CD4-positive, alpha-beta T cell (primary cell): ENCODE measurements at regions not wholly inside any gene's neighbourhood (a gene's known extent, or its start where the extent isn't known, plus 50 kb on each side); places are given as distances from the start of the nearest gene placed in this dataset.
A peak's percentile ranks its signal among the peaks of the same experiment; 100 is the strongest.

Experiments used
- ATAC-seq: fragments of 200-7000 bp; cut with Tn5 transposase; one replicate; pipeline ENCODE4 v1.10.0; 2022; ENCODE audit warnings: mild to moderate bottlenecking; ENCODE audit not compliant: poor library complexity
- CTCF ChIA-PET: fragments of 350-600 bp; sonication (Branson Sonifier 250); formaldehyde crosslinking; loops from one replicate; lab custom pipeline; 2021; ENCODE audit warnings: antibody characterized with exemption, inconsistent platforms; lab: Charles Lee
- POLR2A ChIA-PET: fragments of 350-600 bp; sonication (Branson Sonifier 250); formaldehyde crosslinking; loops from one replicate; lab custom pipeline; 2021; ENCODE audit warnings: antibody characterized with exemption, inconsistent platforms; lab: Charles Lee
- DNase-seq, 14 experiments: peaks; one replicate each; pipeline ENCODE4 v3.0.0-alpha.2; 2013 to 2020; ENCODE audit warnings: mixed read lengths in 2 of 14
- H3K27ac ChIP-seq, 2 donors: one replicate each; pipeline versions ENCODE4 v1.5.1 to v1.7.0; 2013; ENCODE audit warnings: low read length in 2 of 2, low read depth in 1 of 2, mild to moderate bottlenecking in 1 of 2
- H3K27me3 ChIP-seq, 2 experiments: 1 replicate in 1 of 2; 2 replicates in 1 of 2; pipeline versions ENCODE4 v1.6.1 to v1.7.0; 2013; ENCODE audit warnings: low read length in 2 of 2, control low read depth in 1 of 2, mild to moderate bottlenecking in 1 of 2, moderate library complexity in 1 of 2; ENCODE audit not compliant: insufficient read depth in 2 of 2, control insufficient read depth in 1 of 2
- H3K36me3 ChIP-seq: one replicate; pipeline ENCODE4 v1.6.1; 2013; ENCODE audit warnings: low read length, control low read depth; ENCODE audit not compliant: insufficient read depth
- H3K4me1 ChIP-seq: one replicate; pipeline ENCODE4 v1.6.1; 2013; ENCODE audit warnings: low read length, control low read depth; ENCODE audit not compliant: insufficient read depth
- H3K4me3 ChIP-seq: one replicate; pipeline ENCODE4 v1.5.1; 2013; ENCODE audit warnings: mild to moderate bottlenecking, low read length, moderate library complexity
- H3K9me3 ChIP-seq, 2 experiments: 1 replicate in 1 of 2; 2 replicates in 1 of 2; pipeline versions ENCODE4 v1.6.1 to v1.7.0; 2013; ENCODE audit warnings: low read length in 2 of 2, mild to moderate bottlenecking in 2 of 2, control low read depth in 1 of 2, moderate library complexity in 1 of 2; ENCODE audit not compliant: control insufficient read depth in 1 of 2, insufficient read depth in 1 of 2
- H3K27ac Mint-ChIP-seq: one replicate; pipeline ENCODE4 v1.8.0; 2020; ENCODE audit warnings: mixed read lengths
- H3K27me3 Mint-ChIP-seq: one replicate; pipeline ENCODE4 v1.8.0; 2021; ENCODE audit warnings: mixed read lengths
- H3K36me3 Mint-ChIP-seq: one replicate; pipeline ENCODE4 v1.8.0; 2021; ENCODE audit warnings: low read depth, mixed read lengths
- H3K4me1 Mint-ChIP-seq: one replicate; pipeline ENCODE4 v1.8.0; 2021; ENCODE audit warnings: low read depth, mixed read lengths
- H3K4me3 Mint-ChIP-seq: one replicate; pipeline ENCODE4 v1.8.0; 2020; ENCODE audit warnings: mild to moderate bottlenecking, mixed read lengths
- H3K9me3 Mint-ChIP-seq: one replicate; pipeline ENCODE4 v1.8.0; 2020; ENCODE audit warnings: mixed read lengths
- intact Hi-C, 2 experiments: fragments of 100-400 bp; cut with DNase I in 1 of 2; cut with micrococcal nuclease in 1 of 2; formaldehyde crosslinking; loops; one replicate each; pipeline versions ENCODE4 v1.15.1 to v1.9.0; 2023 to 2025; cut with DNase I, micrococcal nuclease
- TF ChIP-seq, protein P1 (sequence below): fragments of 200-600 bp; IDR thresholded peaks from one replicate; pipeline ENCODE4 v1.8.0; 2022; ENCODE audit warnings: antibody characterized with exemption, mild to moderate bottlenecking

DNA sequence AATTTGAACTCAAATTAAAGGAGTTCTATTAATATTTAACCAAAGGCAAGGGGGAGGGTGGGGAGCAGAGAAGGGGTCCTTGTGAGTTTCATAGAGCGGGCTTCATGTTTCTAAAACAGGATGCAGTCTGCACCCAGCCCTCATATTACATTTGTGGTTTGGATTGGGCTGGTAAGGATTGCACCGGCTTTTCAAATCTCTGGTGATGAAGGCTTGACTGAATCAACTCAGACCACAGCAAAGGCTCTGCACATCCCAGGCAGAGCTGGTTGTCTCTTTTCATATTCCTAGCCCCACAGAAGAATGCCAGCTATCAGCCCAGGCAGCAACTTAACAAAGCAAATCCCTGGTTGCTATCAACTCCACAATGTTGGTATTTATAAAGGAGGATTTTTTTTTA, 1221.4 kb downstream of the VRK1 start:
- H3K27me3 ChIP-seq = no peaks in the 10 kb centered on the region
- H3K9me3 ChIP-seq = no peaks in the 10 kb centered on the region
- H3K9me3 Mint-ChIP-seq = no peaks in the 10 kb centered on the region
- TF ChIP-seq, protein P1, sequence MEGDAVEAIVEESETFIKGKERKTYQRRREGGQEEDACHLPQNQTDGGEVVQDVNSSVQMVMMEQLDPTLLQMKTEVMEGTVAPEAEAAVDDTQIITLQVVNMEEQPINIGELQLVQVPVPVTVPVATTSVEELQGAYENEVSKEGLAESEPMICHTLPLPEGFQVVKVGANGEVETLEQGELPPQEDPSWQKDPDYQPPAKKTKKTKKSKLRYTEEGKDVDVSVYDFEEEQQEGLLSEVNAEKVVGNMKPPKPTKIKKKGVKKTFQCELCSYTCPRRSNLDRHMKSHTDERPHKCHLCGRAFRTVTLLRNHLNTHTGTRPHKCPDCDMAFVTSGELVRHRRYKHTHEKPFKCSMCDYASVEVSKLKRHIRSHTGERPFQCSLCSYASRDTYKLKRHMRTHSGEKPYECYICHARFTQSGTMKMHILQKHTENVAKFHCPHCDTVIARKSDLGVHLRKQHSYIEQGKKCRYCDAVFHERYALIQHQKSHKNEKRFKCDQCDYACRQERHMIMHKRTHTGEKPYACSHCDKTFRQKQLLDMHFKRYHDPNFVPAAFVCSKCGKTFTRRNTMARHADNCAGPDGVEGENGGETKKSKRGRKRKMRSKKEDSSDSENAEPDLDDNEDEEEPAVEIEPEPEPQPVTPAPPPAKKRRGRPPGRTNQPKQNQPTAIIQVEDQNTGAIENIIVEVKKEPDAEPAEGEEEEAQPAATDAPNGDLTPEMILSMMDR = no peak
- no peaks in the 10 kb centered on the region for H3K27me3 Mint-ChIP-seq
- peak; percentile 91 for ATAC-seq
- H3K4me1 ChIP-seq = peaks cover 53% of the 10 kb centered on the region
- H3K4me1 Mint-ChIP-seq = peaks cover 75% of the 10 kb centered on the region
- H3K27ac Mint-ChIP-seq = peak overlapping the region; percentile 42
- H3K4me3 Mint-ChIP-seq = peak overlapping the region; percentile 32
- H3K36me3 ChIP-seq = no peaks in the 10 kb centered on the region
- H3K4me3 ChIP-seq = no peak overlapping the region
- ChIA-PET POLR2A (interaction anchor here (1.0 to 4.3 kb wide), 5 partner anchors 10 to 118 kb away, joined by 3 to 23 read pairs (median 9); no protein-coding TSS in a partner anchor), CTCF (interaction anchor here (2.6 kb wide), 1 partner anchor 40 kb away, joined by 10 read pairs; no protein-coding TSS in a partner anchor)
- intact Hi-C loops = loop anchor here in 1 of 2 experiments (2.0 to 5.0 kb wide), 2 partner anchors 24 to 41 kb away; no protein-coding TSS in a partner anchor
- H3K36me3 Mint-ChIP-seq = no peaks in the 10 kb centered on the region
- DNase-seq = peak in 11 of 14 experiments; percentile 17 to 71 (median 37)
- H3K27ac ChIP-seq = no peak overlapping the region

DNA sequence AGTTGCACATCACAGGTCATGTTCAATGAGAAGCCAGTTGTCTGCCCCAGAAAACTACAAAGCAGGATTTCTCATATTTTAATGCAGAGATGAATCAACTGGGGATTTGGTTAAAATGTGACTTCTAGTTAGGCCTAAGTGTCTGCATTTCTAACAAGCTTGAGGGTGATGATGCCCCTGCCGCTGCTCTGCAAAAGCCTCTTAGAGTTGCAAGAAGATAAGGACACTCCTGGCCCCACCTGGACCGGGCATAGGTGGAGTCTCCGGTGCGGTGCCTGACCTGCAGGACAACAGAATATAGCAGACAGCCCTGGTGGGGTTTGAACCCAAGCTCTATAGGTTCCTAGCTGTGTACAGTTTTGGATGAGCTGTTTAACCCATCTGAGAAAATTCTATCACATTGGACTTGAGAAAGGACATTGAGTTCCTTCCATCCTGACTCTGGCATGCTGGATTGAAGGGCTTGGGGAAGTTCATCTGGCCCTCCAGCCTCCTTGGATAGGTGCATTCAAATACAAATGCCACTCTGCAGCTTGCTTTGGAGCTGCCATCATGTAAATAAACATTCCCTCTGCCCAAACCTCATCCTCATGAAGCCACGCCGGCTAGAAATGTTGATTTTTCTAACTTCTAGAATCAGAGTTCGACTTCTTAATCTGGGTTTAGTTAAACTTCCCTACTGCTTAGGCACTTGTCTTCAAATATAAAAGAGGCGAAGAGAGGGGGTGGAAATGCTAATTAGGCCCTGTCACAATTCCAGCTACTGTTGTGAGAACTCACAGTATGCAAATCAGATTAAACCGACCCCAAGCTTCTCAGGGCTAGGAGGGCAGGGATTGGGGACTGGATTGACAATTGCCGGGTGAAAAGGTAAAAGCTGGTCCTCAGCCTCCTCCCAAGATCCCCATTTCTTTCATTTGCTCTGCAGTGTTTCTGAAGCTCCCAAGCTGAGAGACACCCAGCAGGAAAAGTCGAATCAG, 1225.6 kb downstream of the VRK1 start:
- H3K9me3 ChIP-seq = no peaks in the 10 kb centered on the region
- no peaks in the 10 kb centered on the region for H3K27me3 Mint-ChIP-seq
- CTCF ChIA-PET = no interaction called here
- H3K27me3 ChIP-seq = no peaks in the 10 kb centered on the region
- no peak overlapping the region for H3K4me3 ChIP-seq
- intact Hi-C loops = no loop called here
- POLR2A ChIA-PET = interaction anchor here (0.6 to 1.8 kb wide), 4 partner anchors 9 to 122 kb away, joined by 3 to 4 read pairs (median 3); no protein-coding TSS in a partner anchor
- H3K36me3 Mint-ChIP-seq = no peaks in the 10 kb centered on the region
- no peak overlapping the region for H3K27ac Mint-ChIP-seq
- H3K4me3 Mint-ChIP-seq = no peak overlapping the region
- peaks cover 35% of the 10 kb centered on the region for H3K4me1 Mint-ChIP-seq
- TF ChIP-seq, protein P1 = no peak
- peaks cover 22% of the 10 kb centered on the region for H3K4me1 ChIP-seq
- no peak overlapping the region for H3K27ac ChIP-seq
- ATAC-seq (no peak), DNase-seq (no peak)
- peaks cover 3% of the 10 kb centered on the region for H3K9me3 Mint-ChIP-seq
- H3K36me3 ChIP-seq = no peaks in the 10 kb centered on the region

DNA sequence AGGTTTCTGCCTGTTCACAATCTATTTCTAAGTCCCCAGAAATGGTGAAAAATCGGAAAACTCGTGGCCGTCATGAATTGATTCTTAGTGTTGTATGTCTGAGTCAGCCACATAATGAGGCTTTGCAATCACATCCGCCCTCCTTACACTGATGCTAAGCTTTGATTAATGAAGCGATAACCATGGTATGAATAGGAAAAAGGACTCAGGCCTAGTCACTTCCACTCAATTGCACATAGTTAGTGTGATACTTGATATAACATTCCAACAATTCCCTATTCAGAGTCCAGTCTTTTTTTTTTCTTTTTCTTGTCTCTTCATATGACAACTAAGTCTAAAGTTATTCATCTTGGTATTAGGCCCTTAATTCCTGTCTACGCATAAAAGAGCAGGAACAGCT, 1231.0 kb downstream of the VRK1 start:
- Histone ChIP-seq H3K27ac (no peak overlapping the region), H3K4me3 (no peak overlapping the region), H3K27me3 (no peaks in the 10 kb centered on the region), H3K9me3 (no peaks in the 10 kb centered on the region), H3K36me3 (no peaks in the 10 kb centered on the region), H3K4me1 (no peaks in the 10 kb centered on the region)
- DNase-seq (no peak), ATAC-seq (no peak)
- H3K4me3 Mint-ChIP-seq = no peak overlapping the region
- H3K4me1 Mint-ChIP-seq = no peaks in the 10 kb centered on the region
- no peaks in the 10 kb centered on the region for H3K27me3 Mint-ChIP-seq
- intact Hi-C loops = no loop called here
- no peak overlapping the region for H3K27ac Mint-ChIP-seq
- H3K9me3 Mint-ChIP-seq = peaks cover 7% of the 10 kb centered on the region
- CTCF ChIA-PET = no interaction called here
- POLR2A ChIA-PET = no interaction called here
- TF ChIP-seq, protein P1 = no peak
- no peaks in the 10 kb centered on the region for H3K36me3 Mint-ChIP-seq
